ENCODE measurements at regions not wholly inside any gene's neighbourhood (a gene's known extent, or its start where the extent isn't known, plus 50 kb on each side); places are given as distances from the start of the nearest gene placed in this dataset.
"Not testable (repeated sequence)": the region's sequence is repeated elsewhere in the genome, so short reads cannot be mapped to it uniquely, and the experiment has no call there.

GRCh38 chr1:208465266-208465665 lies 221.1 kb upstream of the PLXNA2 start:
- no peak for DNase-seq (ENCODE audit: low read depth in 3 of 3, low spot score in 1 of 3)

GRCh38 chr1:208465786-208466590 lies 221.8 kb upstream of the PLXNA2 start:
- DNase-seq (ENCODE audit: low read depth in 3 of 3, low spot score in 1 of 3), result no peak

GRCh38 chr1:208467151-208467780 lies 223.1 kb upstream of the PLXNA2 start:
- DNase-seq (ENCODE audit: low read depth in 3 of 3, low spot score in 1 of 3), result no peak

GRCh38 chr1:208475449-208475848 lies 231.3 kb upstream of the PLXNA2 start:
- DNase-seq (ENCODE audit: low read depth in 3 of 3, low spot score in 1 of 3), result no peak

GRCh38 chr1:208475951-208476845 lies 232.0 kb upstream of the PLXNA2 start:
- DNase-seq (ENCODE audit: low read depth in 3 of 3, low spot score in 1 of 3), result no peak

GRCh38 chr1:208476846-208477170 lies 232.6 kb upstream of the PLXNA2 start:
- DNase-seq (ENCODE audit: low read depth in 3 of 3, low spot score in 1 of 3), result no peak

GRCh38 chr1:208479435-208479834 lies 235.3 kb upstream of the PLXNA2 start:
- no peak for DNase-seq (ENCODE audit: low read depth in 3 of 3, low spot score in 1 of 3)

- no peak for DNase-seq (ENCODE audit: low read depth in 3 of 3, low spot score in 1 of 3)
Observed at GRCh38 chr1:208485512-208485911, 241.3 kb upstream of the PLXNA2 start.

GRCh38 chr1:208486677-208487076 lies 242.5 kb upstream of the PLXNA2 start:
- DNase-seq (ENCODE audit: low read depth in 3 of 3, low spot score in 1 of 3), result no peak

GRCh38 chr1:208488432-208488831 lies 244.2 kb upstream of the PLXNA2 start:
- DNase-seq (ENCODE audit: low read depth in 3 of 3, low spot score in 1 of 3), result not testable (repeated sequence)

GRCh38 chr1:208496467-208497371 lies 252.5 kb upstream of the PLXNA2 start:
- no peak for DNase-seq (ENCODE audit: low read depth in 3 of 3, low spot score in 1 of 3)

- no peak for DNase-seq (ENCODE audit: low read depth in 3 of 3, low spot score in 1 of 3)
Observed at GRCh38 chr1:208497866-208498541, 253.8 kb upstream of the PLXNA2 start.

GRCh38 chr1:208499026-208499425 lies 254.8 kb upstream of the PLXNA2 start:
- DNase-seq (ENCODE audit: low read depth in 3 of 3, low spot score in 1 of 3), result no peak

GRCh38 chr1:208499601-208500000 lies 255.4 kb upstream of the PLXNA2 start:
- no peak for DNase-seq (ENCODE audit: low read depth in 3 of 3, low spot score in 1 of 3)

- no peak for DNase-seq (ENCODE audit: low read depth in 3 of 3, low spot score in 1 of 3)
Observed at GRCh38 chr1:208500375-208500774, 256.2 kb upstream of the PLXNA2 start.

- no peak for DNase-seq (ENCODE audit: low read depth in 3 of 3, low spot score in 1 of 3)
Observed at GRCh38 chr1:208501542-208501941, 257.4 kb upstream of the PLXNA2 start.

- DNase-seq (ENCODE audit: low read depth in 3 of 3, low spot score in 1 of 3), result no peak
Observed at GRCh38 chr1:208503787-208504186, 259.6 kb upstream of the PLXNA2 start.

- no peak for DNase-seq (ENCODE audit: low read depth in 3 of 3, low spot score in 1 of 3)
Observed at GRCh38 chr1:208506812-208507211, 262.6 kb upstream of the PLXNA2 start.

GRCh38 chr1:208509072-208509471 lies 264.9 kb upstream of the PLXNA2 start:
- no peak for DNase-seq (ENCODE audit: low read depth in 3 of 3, low spot score in 1 of 3)

Data from stimulated activated CD4-positive, alpha-beta T cell treated with anti-CD3 and anti-CD28 coated beads, TNF-alpha, amount 100 ng/mL, for 1 hour (primary cell).